ENCODE measurements at regions not wholly inside any gene's neighbourhood (a gene's known extent, or its start where the extent isn't known, plus 50 kb on each side); places are given as distances from the start of the nearest gene placed in this dataset.
"Not testable (repeated sequence)": the region's sequence is repeated elsewhere in the genome, so short reads cannot be mapped to it uniquely, and the experiment has no call there.

- Histone ChIP-seq H3K4me1 (ENCODE audit: low read length) (peaks cover 12% of the 10 kb centered on the region), H3K4me2 (ENCODE audit: low read length) (no peak overlapping the region), H3K36me3 (replicated peaks; ENCODE audit: low read depth, low read length) (no peaks in the 10 kb centered on the region), H3K9me3 (ENCODE audit: insufficient read depth, low read length) (no peaks in the 10 kb centered on the region), H4K20me1 (ENCODE audit: insufficient read depth, low read length) (no peaks in the 10 kb centered on the region), H2AFZ (ENCODE audit: low read depth, low read length) (no peak overlapping the region), H3K9ac (ENCODE audit: low read length) (no peak overlapping the region), H3K79me2 (ENCODE audit: low read length) (no peaks in the 10 kb centered on the region), H3K4me3 (ENCODE audit: low read length) (no peak overlapping the region), H3K27me3 (ENCODE audit: low read depth, low read length) (no peaks in the 10 kb centered on the region), H3K27ac (ENCODE audit: low read length) (no peak overlapping the region)
- TF ChIP-seq CTCF (IDR thresholded peaks at IDR 0.05; ENCODE audit: low read depth, low read length) (no peak), EZH2phosphoT487 (IDR thresholded peaks at IDR 0.05; ENCODE audit: low read depth) (no peak)
Measured at GRCh38 chr6:71676298-71676697, 210.1 kb upstream of the RIMS1 start.

- Histone ChIP-seq H3K4me1 (ENCODE audit: low read length) (peaks cover 12% of the 10 kb centered on the region), H3K9me3 (ENCODE audit: insufficient read depth, low read length) (no peaks in the 10 kb centered on the region), H3K9ac (ENCODE audit: low read length) (no peak overlapping the region), H3K36me3 (replicated peaks; ENCODE audit: low read depth, low read length) (no peaks in the 10 kb centered on the region), H3K27ac (ENCODE audit: low read length) (no peak overlapping the region), H2AFZ (ENCODE audit: low read depth, low read length) (no peak overlapping the region), H3K4me3 (ENCODE audit: low read length) (no peak overlapping the region), H3K27me3 (ENCODE audit: low read depth, low read length) (no peaks in the 10 kb centered on the region), H4K20me1 (ENCODE audit: insufficient read depth, low read length) (no peaks in the 10 kb centered on the region), H3K4me2 (ENCODE audit: low read length) (no peak overlapping the region), H3K79me2 (ENCODE audit: low read length) (no peaks in the 10 kb centered on the region)
- no peak for TF ChIP-seq EZH2phosphoT487 (IDR thresholded peaks at IDR 0.05; ENCODE audit: low read depth)
- no peak for TF ChIP-seq CTCF (IDR thresholded peaks at IDR 0.05; ENCODE audit: low read depth, low read length)
Measured at GRCh38 chr6:71678091-71678490, 208.3 kb upstream of the RIMS1 start.

- no peaks in the 10 kb centered on the region for H3K36me3 ChIP-seq (replicated peaks; ENCODE audit: low read depth, low read length)
- H3K27me3 ChIP-seq (ENCODE audit: low read depth, low read length) = no peaks in the 10 kb centered on the region
- H3K9me3 ChIP-seq (ENCODE audit: insufficient read depth, low read length) = no peaks in the 10 kb centered on the region
- H3K4me2 ChIP-seq (ENCODE audit: low read length) = no peak overlapping the region
- H2AFZ ChIP-seq (ENCODE audit: low read depth, low read length) = no peak overlapping the region
- H3K4me3 ChIP-seq (ENCODE audit: low read length) = no peak overlapping the region
- H3K79me2 ChIP-seq (ENCODE audit: low read length) = no peaks in the 10 kb centered on the region
- H4K20me1 ChIP-seq (ENCODE audit: insufficient read depth, low read length) = no peaks in the 10 kb centered on the region
- H3K4me1 ChIP-seq (ENCODE audit: low read length) = peaks cover 12% of the 10 kb centered on the region
- H3K9ac ChIP-seq (ENCODE audit: low read length) = no peak overlapping the region
- no peak overlapping the region for H3K27ac ChIP-seq (ENCODE audit: low read length)
- TF ChIP-seq EZH2phosphoT487 (IDR thresholded peaks at IDR 0.05; ENCODE audit: low read depth) = no peak
- no peak for TF ChIP-seq CTCF (IDR thresholded peaks at IDR 0.05; ENCODE audit: low read depth, low read length)
Measured at GRCh38 chr6:71681234-71681867, 205.0 kb upstream of the RIMS1 start.

GRCh38 chr6:71686021-71686677 is 200.2 kb upstream of the RIMS1 start:
- not testable (repeated sequence) for H3K79me2 ChIP-seq (ENCODE audit: low read length); H4K20me1 ChIP-seq (ENCODE audit: insufficient read depth, low read length); H3K27me3 ChIP-seq (ENCODE audit: low read depth, low read length); H3K27ac ChIP-seq (ENCODE audit: low read length); H3K9ac ChIP-seq (ENCODE audit: low read length); H3K4me2 ChIP-seq (ENCODE audit: low read length); H3K4me1 ChIP-seq (ENCODE audit: low read length); H3K4me3 ChIP-seq (ENCODE audit: low read length); H3K36me3 ChIP-seq (replicated peaks; ENCODE audit: low read depth, low read length); H3K9me3 ChIP-seq (ENCODE audit: insufficient read depth, low read length); H2AFZ ChIP-seq (ENCODE audit: low read depth, low read length)
